ENCODE measurements at regions not wholly inside any gene's neighbourhood (a gene's known extent, or its start where the extent isn't known, plus 50 kb on each side); places are given as distances from the start of the nearest gene placed in this dataset.

- Histone ChIP-seq H3K4me2 (replicated peaks; ENCODE audit: low read depth, low read length, poor library complexity, severe bottlenecking) (no peak overlapping the region), H3K4me3 (ENCODE audit: control extremely low read depth in 1 of 5, extremely low read depth in 1 of 5, insufficient read depth in 1 of 5, low read depth in 2 of 5, low read length in 4 of 5) (no peak overlapping the region), H2AFZ (ENCODE audit: insufficient read depth, low read depth, low read length, poor library complexity, severe bottlenecking) (no peak overlapping the region), H3K79me2 (ENCODE audit: control insufficient read depth, insufficient read depth, low read length) (no peaks in the 10 kb centered on the region), H3K9me3 (ENCODE audit: control extremely low read depth in 1 of 3, control insufficient read depth in 2 of 3, insufficient read depth in 1 of 3, low read length in 2 of 3) (no peaks in the 10 kb centered on the region), H3K4me1 (ENCODE audit: control insufficient read depth in 2 of 2, insufficient read depth in 2 of 2, low read length in 2 of 2) (no peaks in the 10 kb centered on the region), H3K27me3 (replicated peaks in 1 of 4; ENCODE audit: control extremely low read depth in 1 of 4, control insufficient read depth in 3 of 4, insufficient read depth in 4 of 4, low read length in 3 of 4) (no peaks in the 10 kb centered on the region), H3K27ac (ENCODE audit: low read length in 2 of 2) (no peak overlapping the region), H4K20me1 (ENCODE audit: control insufficient read depth, insufficient read depth, low read length, poor library complexity, severe bottlenecking) (no peaks in the 10 kb centered on the region), H3K36me3 (replicated peaks in 1 of 2; ENCODE audit: control extremely low read depth in 1 of 2, control insufficient read depth in 1 of 2, extremely low read depth in 1 of 2, insufficient read depth in 2 of 2, low read length in 1 of 2) (no peaks in the 10 kb centered on the region), H3K9ac (ENCODE audit: low read length) (no peak overlapping the region)
- no peak for DNase-seq
- TF ChIP-seq CTCF (IDR thresholded peaks at IDR 0.05) (no peak), EZH2 (IDR thresholded peaks at IDR 0.05; ENCODE audit: borderline replicate concordance, insufficient read depth, low read depth, low read length, poor library complexity, severe bottlenecking) (no peak)
- Mint-ChIP-seq H3K9me3 (ENCODE audit: insufficient read depth) (no peaks in the 10 kb centered on the region), H3K4me1 (no peaks in the 10 kb centered on the region), H3K27me3 (no peaks in the 10 kb centered on the region), H3K4me3 (no peak overlapping the region), H3K27ac (no peak overlapping the region)
- CTCF ChIA-PET, result no interaction called here
- no peak for ATAC-seq (ENCODE audit: low read depth)
- POLR2A ChIA-PET, result no interaction called here
- intact Hi-C loops (cut with micrococcal nuclease), result no loop called here
- no CpG with 5 or more reads among the region's 1 CpG for WGBS (ENCODE audit: insufficient coverage)
These were observed 135.1 kb upstream of the KLF7 start for GRCh38 chr2:207300817-207301216.

GRCh38 chr2:207304761-207305160, 139.0 kb upstream of the KLF7 start:
- intact Hi-C loops (cut with micrococcal nuclease), result no loop called here
- Histone ChIP-seq H3K36me3 (replicated peaks in 1 of 2; ENCODE audit: control extremely low read depth in 1 of 2, control insufficient read depth in 1 of 2, extremely low read depth in 1 of 2, insufficient read depth in 2 of 2, low read length in 1 of 2) (no peaks in the 10 kb centered on the region), H2AFZ (ENCODE audit: insufficient read depth, low read depth, low read length, poor library complexity, severe bottlenecking) (no peak overlapping the region), H3K4me1 (ENCODE audit: control insufficient read depth in 2 of 2, insufficient read depth in 2 of 2, low read length in 2 of 2) (no peaks in the 10 kb centered on the region), H3K27ac (ENCODE audit: low read length in 2 of 2) (no peak overlapping the region), H3K9me3 (ENCODE audit: control extremely low read depth in 1 of 3, control insufficient read depth in 2 of 3, insufficient read depth in 1 of 3, low read length in 2 of 3) (no peaks in the 10 kb centered on the region), H3K79me2 (ENCODE audit: control insufficient read depth, insufficient read depth, low read length) (no peaks in the 10 kb centered on the region), H3K4me3 (ENCODE audit: control extremely low read depth in 1 of 5, extremely low read depth in 1 of 5, insufficient read depth in 1 of 5, low read depth in 2 of 5, low read length in 4 of 5) (no peak overlapping the region), H3K9ac (ENCODE audit: low read length) (no peak overlapping the region), H4K20me1 (ENCODE audit: control insufficient read depth, insufficient read depth, low read length, poor library complexity, severe bottlenecking) (no peaks in the 10 kb centered on the region), H3K27me3 (replicated peaks in 1 of 4; ENCODE audit: control extremely low read depth in 1 of 4, control insufficient read depth in 3 of 4, insufficient read depth in 4 of 4, low read length in 3 of 4) (no peaks in the 10 kb centered on the region), H3K4me2 (replicated peaks; ENCODE audit: low read depth, low read length, poor library complexity, severe bottlenecking) (no peak overlapping the region)
- no peak overlapping the region for H3K4me3 Mint-ChIP-seq
- no peak for TF ChIP-seq EZH2 (IDR thresholded peaks at IDR 0.05; ENCODE audit: borderline replicate concordance, insufficient read depth, low read depth, low read length, poor library complexity, severe bottlenecking)
- TF ChIP-seq CTCF (IDR thresholded peaks at IDR 0.05), result no peak
- CTCF ChIA-PET, result no interaction called here
- H3K27me3 Mint-ChIP-seq, result peaks cover 3% of the 10 kb centered on the region
- DNase-seq (no peak), ATAC-seq (ENCODE audit: low read depth) (no peak)
- no peaks in the 10 kb centered on the region for H3K4me1 Mint-ChIP-seq
- H3K27ac Mint-ChIP-seq, result no peak overlapping the region
- POLR2A ChIA-PET, result no interaction called here
- no peaks in the 10 kb centered on the region for H3K9me3 Mint-ChIP-seq (ENCODE audit: insufficient read depth)
- 83% methylated on average over 1 of the region's 5 CpGs for WGBS (ENCODE audit: insufficient coverage)

All from B cell (primary cell).